NK-92 treated with Interleukin-12 subunit alpha and Interleukin-12 subunit beta, amount 100 ng/mL, for 24 hours (cell line): ENCODE measurements at regions not wholly inside any gene's neighbourhood (a gene's known extent, or its start where the extent isn't known, plus 50 kb on each side); places are given as distances from the start of the nearest gene placed in this dataset.

Experiments
- DNase-seq: peaks from one replicate; lab custom pipeline; 2025; lab: John Stamatoyannopoulos, UW

GRCh38 chr11:131121426-131122333 lies 205.4 kb upstream of the SNX19 start:
- DNase-seq, result no peak

- no peak for DNase-seq
These were observed 206.2 kb upstream of the SNX19 start for GRCh38 chr11:131122448-131122847.

- DNase-seq, result no peak
These were observed 213.2 kb upstream of the SNX19 start for GRCh38 chr11:131129474-131129873.

- DNase-seq, result no peak
These were observed 219.3 kb upstream of the SNX19 start for GRCh38 chr11:131135611-131136010.

- DNase-seq, result no peak
These were observed 220.2 kb upstream of the SNX19 start for GRCh38 chr11:131136486-131136885.

- DNase-seq, result no peak
These were observed 220.8 kb upstream of the SNX19 start for GRCh38 chr11:131137046-131137445.

GRCh38 chr11:131138731-131139130 lies 222.5 kb upstream of the SNX19 start:
- no peak for DNase-seq

- DNase-seq, result no peak
These were observed 224.6 kb upstream of the NTM start for GRCh38 chr11:131145791-131146190.

GRCh38 chr11:131146827-131147490 lies 223.5 kb upstream of the NTM start:
- no peak for DNase-seq

GRCh38 chr11:131154351-131154750 lies 216.1 kb upstream of the NTM start:
- DNase-seq, result no peak

- no peak for DNase-seq
These were observed 212.7 kb upstream of the NTM start for GRCh38 chr11:131157678-131158077.

GRCh38 chr11:131160846-131161245 lies 209.6 kb upstream of the NTM start:
- DNase-seq, result no peak

GRCh38 chr11:131163613-131164012 lies 206.8 kb upstream of the NTM start:
- DNase-seq, result no peak

GRCh38 chr11:131165036-131165435 lies 205.4 kb upstream of the NTM start:
- DNase-seq, result no peak

GRCh38 chr11:131168839-131169713 lies 201.3 kb upstream of the NTM start:
- no peak for DNase-seq

- DNase-seq, result no peak
These were observed 198.4 kb upstream of the NTM start for GRCh38 chr11:131172011-131172410.

GRCh38 chr11:131178020-131178419 lies 192.4 kb upstream of the NTM start:
- DNase-seq, result no peak

GRCh38 chr11:131178596-131178995 lies 191.8 kb upstream of the NTM start:
- DNase-seq, result no peak

- no peak for DNase-seq
These were observed 190.6 kb upstream of the NTM start for GRCh38 chr11:131179836-131180235.

- no peak for DNase-seq
These were observed 184.5 kb upstream of the NTM start for GRCh38 chr11:131185915-131186314.

GRCh38 chr11:131186629-131187101 lies 183.8 kb upstream of the NTM start:
- no peak for DNase-seq

- DNase-seq, result no peak
These were observed 180.0 kb upstream of the NTM start for GRCh38 chr11:131190446-131190845.
